HEK293 (cell line): ENCODE measurements at regions not wholly inside any gene's neighbourhood (a gene's known extent, or its start where the extent isn't known, plus 50 kb on each side); places are given as distances from the start of the nearest gene placed in this dataset.

Experiments used
- CTCF ChIA-PET: fragments of 350-600 bp; formaldehyde crosslinking; extraction: SDS; loops from one replicate; lab custom pipeline; 2021; ENCODE audit warnings: antibody characterized with exemption; lab: Yijun Ruan, JAX
- POLR2A ChIA-PET: fragments of 300-600 bp; formaldehyde crosslinking; extraction: SDS; loops from one replicate; lab custom pipeline; 2020; ENCODE audit warnings: antibody characterized with exemption, inconsistent platforms; lab: Yijun Ruan, JAX
- H3K27ac ChIP-seq: fragments of 200-500 bp; sonication (Bioruptor generic); 2 replicates; pipeline ENCODE4 v1.5.1; 2014; ENCODE audit warnings: low read depth, low read length, control low read depth, inconsistent platforms; ENCODE audit errors: extremely low read depth
- H3K36me3 ChIP-seq, 2 experiments: fragments of 200-500 bp in 1 of 2; sonication (Bioruptor generic) in 1 of 2; 1 replicate in 1 of 2; 2 replicates in 1 of 2; pipeline ENCODE4 v1.5.1; 2014 to 2017; ENCODE audit warnings: inconsistent platforms in 2 of 2, low read length in 2 of 2; ENCODE audit not compliant: control insufficient read depth in 2 of 2, insufficient read depth in 1 of 2
- H3K4me1 ChIP-seq: fragments of 200-500 bp; sonication (Bioruptor generic); 2 replicates; pipeline ENCODE4 v1.5.1; 2014; ENCODE audit warnings: mild to moderate bottlenecking, low read length, inconsistent platforms; ENCODE audit not compliant: control insufficient read depth, insufficient read depth
- H3K4me3 ChIP-seq: 2 replicates; pipeline ENCODE4 v1.5.1; 2011; ENCODE audit warnings: low read depth, mild to moderate bottlenecking, control low read depth, low read length, moderate library complexity
- H3K9me3 ChIP-seq: fragments of 200-500 bp; sonication (Bioruptor generic); 2 replicates; pipeline ENCODE4 v1.5.1; 2014; ENCODE audit warnings: low read depth, low read length, inconsistent platforms; ENCODE audit not compliant: control insufficient read depth, insufficient read depth
- BCL11B ChIP-seq: fragments of 450-650 bp; formaldehyde crosslinking; IDR thresholded peaks from 2 replicates; pipeline ENCODE4 v1.5.1; 2016; ENCODE audit warnings: low read depth, missing biosample characterization, missing genetic modification characterization
- HOXC10 ChIP-seq: sonication (generic); formaldehyde crosslinking; IDR thresholded peaks from 2 replicates; pipeline ENCODE4 v1.8.1; 2023; ENCODE audit warnings: mild to moderate bottlenecking, missing genetic modification reagents
- PRDM1 ChIP-seq: fragments of 450-650 bp; formaldehyde crosslinking; IDR thresholded peaks from 2 replicates; pipeline ENCODE4; 2016; ENCODE audit warnings: missing biosample characterization, missing genetic modification characterization
- REPIN1 ChIP-seq: fragments of 450-650 bp; formaldehyde crosslinking; IDR thresholded peaks from 2 replicates; pipeline ENCODE4 v1.5.1; 2017; ENCODE audit warnings: missing biosample characterization, missing genetic modification characterization, low read depth
- SCRT2 ChIP-seq: fragments of 450-650 bp; formaldehyde crosslinking; IDR thresholded peaks from 2 replicates; pipeline ENCODE4 v1.5.1; 2016; ENCODE audit warnings: missing biosample characterization, missing genetic modification characterization
- TRIM28 ChIP-seq: IDR thresholded peaks from 2 replicates; pipeline ENCODE4 v1.6.1; 2011; ENCODE audit warnings: low read length, control low read depth, borderline replicate concordance
- YY1 ChIP-seq: fragments of 450-650 bp; formaldehyde crosslinking; IDR thresholded peaks from 2 replicates; pipeline ENCODE4 v1.5.1; 2018; ENCODE audit warnings: missing biosample characterization, missing genetic modification characterization
- ZNF138 ChIP-seq: fragments of 450-650 bp; formaldehyde crosslinking; IDR thresholded peaks from 2 replicates; pipeline ENCODE4 v1.5.1; 2016; ENCODE audit warnings: missing biosample characterization, missing genetic modification characterization, borderline replicate concordance
- ZNF175 ChIP-seq: fragments of 450-650 bp; formaldehyde crosslinking; IDR thresholded peaks from 2 replicates; pipeline ENCODE4 v1.5.1; 2016; ENCODE audit warnings: missing biosample characterization, missing genetic modification characterization
- ZNF521 ChIP-seq: fragments of 450-650 bp; formaldehyde crosslinking; IDR thresholded peaks from 2 replicates; pipeline ENCODE4 v1.5.1; 2017; ENCODE audit warnings: missing biosample characterization, mild to moderate bottlenecking, missing genetic modification characterization
- ZNF600 ChIP-seq: fragments of 450-650 bp; formaldehyde crosslinking; IDR thresholded peaks from 2 replicates; pipeline ENCODE4 v1.5.1; 2016; ENCODE audit warnings: missing biosample characterization, missing genetic modification characterization
- ZNF624 ChIP-seq: fragments of 450-650 bp; formaldehyde crosslinking; IDR thresholded peaks from 2 replicates; pipeline ENCODE4 v1.5.1; 2017; ENCODE audit warnings: missing biosample characterization, missing genetic modification characterization
- ZNF76 ChIP-seq: fragments of 450-650 bp; formaldehyde crosslinking; IDR thresholded peaks from 2 replicates; pipeline ENCODE4; 2016; ENCODE audit warnings: low read depth, missing biosample characterization, missing genetic modification characterization, borderline replicate concordance
- ZNF777 ChIP-seq: fragments of 450-650 bp; formaldehyde crosslinking; IDR thresholded peaks from 2 replicates; pipeline ENCODE4 v1.5.1; 2017; ENCODE audit warnings: missing biosample characterization, missing genetic modification characterization, borderline replicate concordance
- ZNF792 ChIP-seq: fragments of 450-650 bp; formaldehyde crosslinking; IDR thresholded peaks from 2 replicates; pipeline ENCODE4 v1.5.1; 2016; ENCODE audit warnings: missing biosample characterization, missing genetic modification characterization
- TF ChIP-seq, protein P1 (sequence below): fragments of 450-650 bp; formaldehyde crosslinking; IDR thresholded peaks from 2 replicates; pipeline ENCODE4 v1.5.1; 2016; ENCODE audit warnings: missing biosample characterization, missing genetic modification characterization, low read depth
- TF ChIP-seq, protein P2 (sequence below): fragments of 450-650 bp; formaldehyde crosslinking; IDR thresholded peaks from 2 replicates; pipeline ENCODE4 v1.5.1; 2016; ENCODE audit warnings: missing biosample characterization, missing genetic modification characterization
- TF ChIP-seq, protein P3 (sequence below): fragments of 450-650 bp; formaldehyde crosslinking; IDR thresholded peaks from 2 replicates; pipeline ENCODE4 v1.5.1; 2016; ENCODE audit warnings: missing biosample characterization, missing genetic modification characterization
- TF ChIP-seq, protein P4 (sequence below): fragments of 450-650 bp; formaldehyde crosslinking; IDR thresholded peaks from 2 replicates; pipeline ENCODE4 v1.5.1; 2016; ENCODE audit warnings: missing biosample characterization, missing genetic modification characterization

DNA sequence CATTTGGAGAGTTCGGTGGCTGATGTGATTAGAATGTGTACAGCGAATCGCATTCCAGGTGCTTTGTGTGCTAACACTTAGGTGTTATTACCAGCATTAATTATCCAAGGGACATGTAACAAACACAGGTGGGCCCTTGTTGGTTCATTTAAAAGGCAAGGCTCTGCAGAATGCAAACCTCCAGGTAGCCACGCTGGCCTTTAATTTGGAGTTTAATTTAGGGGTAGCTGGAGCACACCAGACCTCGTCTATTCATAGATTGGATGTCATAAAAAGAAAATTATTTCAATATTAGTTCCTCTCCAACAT, 191.1 kb downstream of the MAT2B start (continued):
- no peak for TF ChIP-seq BCL11B (tag by site-specific recombination)

- Histone ChIP-seq H3K36me3 (no peaks in the 10 kb centered on the region), H3K9me3 (no peaks in the 10 kb centered on the region), H3K27ac (no peak overlapping the region), H3K4me1 (no peaks in the 10 kb centered on the region; the same call in 1 of the 2 replicates), H3K4me3 (no peak overlapping the region)
- CTCF ChIA-PET, result interaction anchor here (0.8 kb wide), 1 partner anchor 307 kb away, joined by 9 read pairs; no protein-coding TSS in a partner anchor
- TF ChIP-seq ZNF138 (tag by site-specific recombination) (no peak), ZNF792 (tag by site-specific recombination) (no peak), ZNF175 (tag by site-specific recombination) (no peak), REPIN1 (tag by site-specific recombination) (no peak)
- TF ChIP-seq, protein P1, sequence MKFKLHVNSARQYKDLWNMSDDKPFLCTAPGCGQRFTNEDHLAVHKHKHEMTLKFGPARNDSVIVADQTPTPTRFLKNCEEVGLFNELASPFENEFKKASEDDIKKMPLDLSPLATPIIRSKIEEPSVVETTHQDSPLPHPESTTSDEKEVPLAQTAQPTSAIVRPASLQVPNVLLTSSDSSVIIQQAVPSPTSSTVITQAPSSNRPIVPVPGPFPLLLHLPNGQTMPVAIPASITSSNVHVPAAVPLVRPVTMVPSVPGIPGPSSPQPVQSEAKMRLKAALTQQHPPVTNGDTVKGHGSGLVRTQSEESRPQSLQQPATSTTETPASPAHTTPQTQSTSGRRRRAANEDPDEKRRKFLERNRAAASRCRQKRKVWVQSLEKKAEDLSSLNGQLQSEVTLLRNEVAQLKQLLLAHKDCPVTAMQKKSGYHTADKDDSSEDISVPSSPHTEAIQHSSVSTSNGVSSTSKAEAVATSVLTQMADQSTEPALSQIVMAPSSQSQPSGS, result no peak
- POLR2A ChIA-PET, result no interaction called here
These were observed 200.8 kb downstream of the MAT2B start for GRCh38 chr5:163706053-163706771.

DNA sequence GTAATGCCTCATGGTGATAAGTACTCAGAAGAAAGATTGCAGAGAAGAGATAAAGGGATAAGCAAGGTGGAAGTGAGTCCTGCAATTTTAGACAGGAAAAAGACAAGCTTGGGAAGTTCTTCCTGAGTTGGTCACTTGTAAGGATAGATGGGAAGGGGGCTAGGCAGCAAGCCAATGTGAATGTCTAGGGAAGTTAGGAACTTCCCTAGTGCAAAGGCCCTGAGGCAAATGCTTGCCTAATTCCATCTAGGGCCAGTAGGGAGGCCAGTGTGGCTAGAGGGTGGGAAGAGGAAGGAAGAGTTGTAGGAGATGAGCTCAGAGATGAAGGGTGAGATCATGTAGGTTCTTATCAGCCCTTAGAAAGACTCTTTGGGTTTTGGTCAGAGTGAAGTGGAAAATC, 206.6 kb downstream of the MAT2B start:
- H3K9me3 ChIP-seq, result no peaks in the 10 kb centered on the region
- no peak overlapping the region for H3K27ac ChIP-seq
- no peak overlapping the region for H3K4me3 ChIP-seq
- ChIA-PET POLR2A (no interaction called here), CTCF (no interaction called here)
- H3K36me3 ChIP-seq, result no peaks in the 10 kb centered on the region
- no peaks in the 10 kb centered on the region; the same call in 1 of the 2 replicates for H3K4me1 ChIP-seq
- no peak for TF ChIP-seq ZNF600 (tag by site-specific recombination)
- TF ChIP-seq, protein P2, sequence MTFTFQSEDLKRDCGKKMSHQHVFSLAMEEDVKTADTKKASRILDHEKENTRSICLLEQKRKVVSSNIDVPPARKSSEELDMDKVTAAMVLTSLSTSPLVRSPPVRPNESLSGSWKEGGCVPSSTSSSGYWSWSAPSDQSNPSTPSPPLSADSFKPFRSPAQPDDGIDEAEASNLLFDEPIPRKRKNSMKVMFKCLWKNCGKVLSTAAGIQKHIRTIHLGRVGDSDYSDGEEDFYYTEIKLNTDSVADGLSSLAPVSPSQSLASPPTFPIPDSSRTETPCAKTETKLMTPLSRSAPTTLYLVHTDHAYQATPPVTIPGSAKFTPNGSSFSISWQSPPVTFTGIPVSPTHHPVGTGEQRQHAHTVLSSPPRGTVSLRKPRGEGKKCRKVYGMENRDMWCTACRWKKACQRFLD, result no peak
- no peak for TF ChIP-seq SCRT2 (tag by site-specific recombination)
- TF ChIP-seq ZNF521, result no peak
- TF ChIP-seq, protein P3, sequence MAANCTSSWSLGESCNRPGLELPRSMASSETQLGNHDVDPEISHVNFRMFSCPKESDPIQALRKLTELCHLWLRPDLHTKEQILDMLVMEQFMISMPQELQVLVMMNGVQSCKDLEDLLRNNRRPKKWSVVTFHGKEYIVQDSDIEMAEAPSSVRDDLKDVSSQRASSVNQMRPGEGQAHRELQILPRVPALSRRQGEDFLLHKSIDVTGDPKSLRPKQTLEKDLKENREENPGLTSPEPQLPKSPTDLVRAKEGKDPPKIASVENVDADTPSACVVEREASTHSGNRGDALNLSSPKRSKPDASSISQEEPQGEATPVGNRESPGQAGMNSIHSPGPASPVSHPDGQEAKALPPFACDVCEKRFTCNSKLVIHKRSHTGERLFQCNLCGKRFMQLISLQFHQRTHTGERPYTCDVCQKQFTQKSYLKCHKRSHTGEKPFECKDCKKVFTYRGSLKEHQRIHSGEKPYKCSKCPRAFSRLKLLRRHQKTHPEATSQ (tag by site-specific recombination), result no peak
- TF ChIP-seq ZNF624 (tag by site-specific recombination), result no peak
- no peak for TF ChIP-seq YY1 (tag by site-specific recombination)
- no peak for TF ChIP-seq PRDM1 (tag by site-specific recombination)
- TF ChIP-seq, protein P4, sequence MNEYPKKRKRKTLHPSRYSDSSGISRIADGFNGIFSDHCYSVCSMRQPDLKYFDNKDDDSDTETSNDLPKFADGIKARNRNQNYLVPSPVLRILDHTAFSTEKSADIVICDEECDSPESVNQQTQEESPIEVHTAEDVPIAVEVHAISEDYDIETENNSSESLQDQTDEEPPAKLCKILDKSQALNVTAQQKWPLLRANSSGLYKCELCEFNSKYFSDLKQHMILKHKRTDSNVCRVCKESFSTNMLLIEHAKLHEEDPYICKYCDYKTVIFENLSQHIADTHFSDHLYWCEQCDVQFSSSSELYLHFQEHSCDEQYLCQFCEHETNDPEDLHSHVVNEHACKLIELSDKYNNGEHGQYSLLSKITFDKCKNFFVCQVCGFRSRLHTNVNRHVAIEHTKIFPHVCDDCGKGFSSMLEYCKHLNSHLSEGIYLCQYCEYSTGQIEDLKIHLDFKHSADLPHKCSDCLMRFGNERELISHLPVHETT (tag by site-specific recombination), result no peak
- no peak for TF ChIP-seq ZNF76 (tag by site-specific recombination)
- TF ChIP-seq ZNF138 (tag by site-specific recombination), result no peak
- no peak for TF ChIP-seq TRIM28
- TF ChIP-seq HOXC10, result no peak
- TF ChIP-seq ZNF777 (tag by site-specific recombination), result no peak
